Iris pigment epithelial cell (primary cell): ENCODE measurements at regions not wholly inside any gene's neighbourhood (a gene's known extent, or its start where the extent isn't known, plus 50 kb on each side); places are given as distances from the start of the nearest gene placed in this dataset.
A peak's percentile ranks its signal among the peaks of the same experiment; 100 is the strongest.
"Not testable (repeated sequence)": the region's sequence is repeated elsewhere in the genome, so short reads cannot be mapped to it uniquely, and the experiment has no call there.

ENCODE experiments used
- DNase-seq: peaks from one replicate; pipeline ENCODE4 v3.0.0-alpha.2; 2011; ENCODE audit warnings: low read depth

- no peak for DNase-seq
Observed at GRCh38 chr22:49392841-49393510, 434.7 kb downstream of the BRD1 start.

GRCh38 chr22:49392247-49392646 lies 435.4 kb downstream of the BRD1 start:
- no peak for DNase-seq

DNA sequence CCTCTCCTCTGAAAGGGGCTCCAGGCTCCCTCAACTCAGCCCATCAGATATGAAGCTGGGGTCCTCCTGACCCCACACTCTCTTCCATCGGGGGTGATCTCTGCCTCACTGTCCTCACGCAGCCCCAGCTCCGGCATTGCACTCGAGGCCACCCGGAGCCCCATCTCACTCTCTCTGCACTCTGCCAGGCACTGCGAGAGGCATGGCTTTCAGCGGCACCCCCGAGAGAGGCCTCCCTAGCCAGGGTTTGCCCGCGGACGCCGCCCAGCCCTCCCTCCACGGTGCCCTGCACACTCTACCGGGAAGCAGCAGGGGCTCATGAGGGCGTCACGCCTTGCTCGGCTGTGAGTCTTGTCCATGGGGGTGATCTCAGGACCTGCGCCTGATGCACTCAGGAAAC lies 436.2 kb downstream of the BRD1 start:
- DNase-seq, result no peak

DNA sequence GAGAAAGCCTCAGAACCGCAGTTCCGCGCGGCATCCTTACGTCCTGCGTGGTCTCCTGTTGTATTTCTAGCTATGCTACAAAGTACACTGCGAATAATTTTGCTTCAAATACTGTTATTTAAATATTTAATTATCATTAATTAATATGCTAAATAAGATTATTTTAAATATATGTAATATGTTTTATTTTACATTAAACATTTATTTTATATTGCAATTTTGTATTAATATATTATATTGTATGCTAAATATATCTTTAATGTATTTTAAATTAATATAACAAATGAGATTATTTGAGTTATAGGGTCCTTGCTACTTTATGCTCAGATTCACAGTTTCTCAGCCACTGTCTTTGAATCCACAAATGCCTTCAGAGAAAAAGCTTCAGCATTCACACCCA lies 436.7 kb downstream of the BRD1 start:
- no peak for DNase-seq

- DNase-seq, result not testable (repeated sequence)
Observed at GRCh38 chr22:49383909-49384308, 443.8 kb downstream of the BRD1 start.

DNA sequence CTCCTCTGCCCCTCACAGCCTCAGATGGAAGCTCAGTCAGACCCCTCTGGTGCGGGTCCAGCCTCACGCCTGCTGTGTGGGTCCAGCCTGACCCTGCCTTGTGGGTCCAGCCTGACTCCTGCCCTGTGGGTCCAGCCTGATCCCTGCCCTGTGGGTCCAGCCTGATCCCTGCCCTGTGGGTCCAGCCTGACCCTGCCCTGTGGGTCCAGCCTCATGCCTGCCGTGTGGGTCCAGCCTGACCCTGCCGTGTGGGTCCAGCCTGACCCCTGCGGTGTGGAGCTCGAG lies 445.3 kb downstream of the BRD1 start:
- DNase-seq, result no peak

DNA sequence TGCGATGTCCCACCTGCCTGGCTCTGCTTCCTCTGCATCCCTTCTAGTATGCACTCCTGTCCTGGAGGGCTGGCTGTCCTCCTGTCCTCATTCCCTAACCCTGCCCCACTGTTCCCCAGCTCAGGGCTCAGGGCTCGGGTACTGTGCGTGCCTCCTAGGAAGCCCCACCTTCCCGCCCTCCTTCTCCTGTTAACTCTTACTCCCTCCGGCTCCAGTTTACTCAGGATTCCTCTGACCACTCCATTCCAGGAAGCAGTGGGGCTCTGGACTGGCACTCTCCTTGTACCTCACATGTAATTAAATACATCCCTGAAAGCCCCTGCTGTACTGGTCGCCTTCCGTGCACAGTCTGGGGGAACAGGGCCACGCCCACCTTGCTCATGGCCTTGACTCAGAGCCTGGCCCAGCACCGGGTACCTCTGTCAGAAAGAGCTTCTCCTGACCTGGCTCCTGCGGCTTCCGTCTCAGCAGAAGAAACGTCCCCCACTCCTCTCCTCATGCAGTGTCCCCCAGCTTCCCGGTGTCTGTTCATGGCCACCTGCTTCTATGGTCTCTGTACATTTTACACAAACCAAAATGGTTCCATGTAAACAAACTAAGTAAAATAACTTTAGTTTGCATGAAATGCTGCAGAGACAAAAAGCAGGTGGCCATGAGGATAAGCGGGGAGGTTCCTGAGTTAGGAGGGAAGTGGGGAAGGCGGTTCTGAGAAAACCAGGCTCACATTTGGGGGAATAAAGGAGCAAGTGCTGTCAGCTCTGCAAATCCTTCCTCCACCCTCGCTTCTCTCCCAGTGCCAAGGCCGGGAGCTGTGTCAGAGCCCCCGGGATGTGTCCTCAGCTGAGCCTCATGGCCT lies 445.9 kb downstream of the BRD1 start:
- no peak for DNase-seq

DNA sequence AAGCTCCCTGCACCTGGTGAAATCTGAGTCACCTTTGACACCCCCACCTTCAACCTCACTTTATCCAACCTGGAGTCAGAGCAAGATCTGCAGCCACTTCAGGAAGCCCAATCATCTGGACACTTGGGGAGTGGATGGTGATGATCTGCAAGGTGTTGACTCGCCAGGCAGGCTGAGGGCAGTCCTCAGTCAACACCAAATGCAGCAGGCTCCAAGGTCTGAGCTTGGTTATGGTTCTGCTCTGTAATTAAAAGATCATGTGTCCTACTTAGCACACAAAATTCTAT lies 446.9 kb downstream of the BRD1 start:
- no peak for DNase-seq

DNA sequence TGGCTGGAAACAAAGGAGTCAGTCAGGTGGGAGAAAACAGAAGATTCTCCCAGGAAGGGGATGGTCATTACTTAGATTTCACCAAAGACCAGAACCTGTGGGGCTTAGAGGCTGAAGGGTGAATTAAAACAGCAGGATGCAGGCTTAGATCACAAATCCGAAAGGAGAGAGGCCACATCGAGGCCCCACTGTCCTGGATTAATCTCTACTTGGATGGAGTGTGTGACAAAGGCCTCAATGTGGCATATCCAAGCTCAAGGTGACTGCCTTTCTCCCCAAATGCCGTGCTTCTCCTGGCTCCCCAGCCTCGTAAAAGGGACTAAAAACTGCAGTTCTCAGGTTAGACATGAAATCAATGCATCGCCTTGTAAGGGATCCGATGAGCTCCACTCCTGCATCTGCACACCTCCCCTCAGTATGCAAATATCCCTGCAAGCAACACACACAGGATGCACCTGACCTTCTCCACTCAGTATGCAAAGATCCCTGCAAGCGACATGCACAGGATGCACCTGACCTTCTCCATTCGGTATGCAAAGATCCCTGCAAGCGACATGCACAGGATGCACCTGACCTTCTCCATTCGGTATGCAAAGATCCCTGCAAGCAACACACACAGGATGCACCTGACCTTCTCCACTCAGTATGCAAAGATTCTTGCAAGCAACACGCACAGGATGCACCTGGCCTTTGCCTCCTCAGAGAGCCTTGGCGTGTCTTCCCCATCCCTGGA lies 447.4 kb downstream of the BRD1 start:
- DNase-seq, result no peak

DNA sequence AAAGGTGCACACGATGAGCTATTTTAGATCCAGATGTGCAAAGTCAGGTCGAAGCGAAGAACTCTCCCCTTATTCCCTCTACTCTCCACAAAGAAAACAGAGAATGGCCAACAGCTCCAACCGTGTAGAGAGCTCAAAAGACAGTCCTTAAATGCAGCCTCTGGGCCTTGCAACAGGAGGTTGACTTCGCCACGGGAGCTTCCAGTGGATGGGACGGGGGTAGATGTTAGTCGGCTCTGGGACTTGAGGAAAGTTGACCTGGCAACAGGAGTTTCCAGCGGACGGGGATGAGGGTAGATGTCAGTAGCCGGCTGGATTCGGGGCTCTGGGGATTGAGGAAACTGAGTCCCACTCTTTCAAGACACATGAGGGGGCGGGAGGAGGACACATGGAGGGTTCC lies 450.4 kb downstream of the BRD1 start:
- DNase-seq, result no peak

- no peak for DNase-seq
Observed at GRCh38 chr22:49373801-49374226, 453.9 kb downstream of the BRD1 start.

DNA sequence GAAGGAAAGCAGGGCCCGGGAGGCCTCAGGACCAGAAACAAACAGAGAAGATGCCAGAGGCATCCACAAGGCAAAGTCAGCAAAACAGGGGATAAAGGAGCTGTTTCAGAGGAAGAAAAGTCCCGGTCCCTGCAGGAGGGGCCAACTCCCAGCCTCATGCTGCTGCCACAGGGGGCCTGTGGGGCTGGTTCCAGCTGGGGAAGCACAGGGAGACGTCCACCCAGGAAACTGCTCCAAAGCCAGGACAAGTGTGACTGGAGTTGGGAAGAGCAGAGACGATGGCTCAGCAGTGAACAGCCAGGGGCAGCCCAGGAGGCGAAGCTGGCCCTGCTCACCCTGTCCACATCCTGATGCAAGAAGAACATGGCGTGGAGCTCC lies 454.4 kb downstream of the BRD1 start:
- no peak for DNase-seq

GRCh38 chr22:49372530-49373288 lies 455.0 kb downstream of the BRD1 start:
- DNase-seq, result peak; percentile 12

- no peak for DNase-seq
Observed at GRCh38 chr22:49372111-49372529, 455.6 kb downstream of the BRD1 start.

- DNase-seq, result no peak
Observed at GRCh38 chr22:49371325-49372110, 456.2 kb downstream of the BRD1 start.

DNA sequence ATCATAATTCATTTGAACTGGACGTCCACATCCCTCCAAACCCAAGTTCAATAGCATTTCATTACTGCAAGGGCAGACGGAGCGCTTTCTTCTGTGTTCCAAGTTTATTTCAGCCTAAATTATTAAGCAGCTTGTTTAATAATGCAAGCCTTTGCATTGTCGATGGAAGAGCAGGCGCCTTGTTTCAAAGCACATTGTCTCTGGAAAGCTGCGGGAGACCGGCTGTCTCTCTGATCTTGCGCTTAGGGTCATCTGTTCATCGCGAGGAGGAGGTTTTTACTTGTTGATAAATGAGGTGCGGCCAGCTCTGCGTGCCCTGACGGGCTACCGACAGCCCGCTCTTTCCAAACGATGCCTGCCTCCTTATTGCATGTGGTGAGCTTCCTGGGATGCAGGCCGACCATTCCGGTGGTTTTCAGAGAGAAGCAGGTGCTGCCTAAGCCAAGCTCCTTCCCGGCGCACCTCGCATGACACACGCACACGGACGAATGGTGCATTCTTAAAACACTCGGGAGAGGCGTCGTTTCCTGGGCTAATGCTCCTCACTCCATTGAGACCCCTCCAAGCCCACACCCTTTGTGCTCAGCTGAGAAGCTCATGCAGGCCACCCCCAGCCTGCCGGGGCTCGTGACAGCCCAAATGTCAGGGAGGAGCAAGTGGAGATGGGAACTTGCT lies 456.9 kb downstream of the BRD1 start:
- DNase-seq, result no peak

DNA sequence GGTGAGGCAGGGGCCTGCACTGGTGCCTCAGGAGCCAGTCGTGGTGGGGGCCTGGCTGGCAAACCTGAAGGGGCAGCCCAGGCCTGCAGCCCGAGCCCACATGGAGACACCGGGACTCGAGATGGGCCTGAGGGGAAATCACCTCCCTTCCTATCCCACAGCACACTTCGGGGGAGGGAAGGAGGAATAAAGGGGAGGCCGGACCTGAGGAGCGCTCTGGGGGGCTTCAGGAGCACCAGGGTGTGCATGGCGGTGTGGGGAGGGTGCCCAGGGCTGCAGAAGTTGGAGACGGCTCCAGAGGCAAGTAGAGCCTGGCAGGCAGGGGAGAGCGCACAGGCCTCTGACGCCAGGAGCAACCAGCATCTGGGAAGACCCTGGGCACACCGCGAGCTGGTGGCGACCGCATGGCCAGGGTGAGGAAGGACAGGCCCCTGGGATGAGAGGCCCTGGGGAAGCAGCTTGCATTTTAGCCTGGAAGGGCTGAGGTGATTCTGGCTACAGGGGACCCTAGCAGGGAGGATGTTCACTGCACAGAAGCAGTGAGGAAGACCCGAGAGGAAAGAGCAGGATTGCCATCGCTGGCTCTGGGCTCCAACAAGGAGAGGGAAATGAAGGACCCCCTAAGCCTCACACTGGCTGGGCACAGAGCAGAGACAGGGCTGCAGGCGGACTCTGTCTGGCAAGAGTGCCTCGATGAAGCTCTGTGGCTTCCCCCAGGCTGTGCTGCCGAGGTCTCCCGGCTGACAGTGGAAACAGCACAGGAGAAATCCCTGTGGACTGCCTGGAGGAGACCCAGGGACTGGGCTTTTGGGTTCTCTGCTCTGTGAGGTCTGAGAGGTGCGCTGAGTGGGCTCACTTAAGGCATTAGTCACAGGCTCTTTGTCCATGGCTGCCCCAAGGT lies 457.7 kb downstream of the BRD1 start:
- no peak for DNase-seq

DNA sequence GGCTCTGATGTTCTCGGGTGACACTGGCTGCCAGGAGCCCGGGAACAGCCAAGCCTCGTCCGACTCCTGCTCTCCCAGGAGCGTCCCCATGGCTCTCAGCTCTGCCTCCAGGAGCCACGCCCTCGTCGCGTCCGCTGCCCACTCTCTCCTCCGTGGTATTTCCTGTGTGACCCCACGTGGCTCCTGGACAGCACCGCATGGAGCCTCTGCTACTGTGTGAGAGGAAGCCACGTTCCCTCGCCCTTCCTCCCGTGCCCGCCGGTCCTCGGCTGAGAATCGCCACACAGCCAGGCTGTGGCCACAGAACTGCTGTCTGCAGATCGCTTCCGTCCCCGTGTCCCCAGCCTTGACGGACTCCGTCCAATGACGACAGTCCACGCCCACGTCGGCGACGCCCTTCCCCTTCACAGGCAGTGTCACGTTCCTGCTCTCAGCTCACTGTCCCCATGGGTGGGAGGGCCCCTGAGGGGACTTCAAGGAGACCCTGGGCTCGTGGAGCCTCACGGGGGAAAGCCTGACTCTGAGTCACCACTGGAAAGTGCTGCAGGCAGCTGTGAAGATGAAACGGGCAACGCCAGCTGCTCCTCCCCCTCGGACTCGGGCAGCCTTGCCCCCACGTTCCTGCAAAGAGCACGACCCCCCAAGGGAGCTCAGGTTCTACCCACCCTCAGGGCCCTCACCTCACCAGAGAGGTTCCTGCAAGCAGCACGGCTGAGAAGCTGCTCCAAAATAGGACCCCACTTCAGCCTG lies 458.5 kb downstream of the BRD1 start:
- DNase-seq, result no peak

GRCh38 chr22:49368221-49368975 lies 459.3 kb downstream of the BRD1 start:
- DNase-seq, result no peak
